Pancreas (tissue), 10 donors: ENCODE measurements at regions not wholly inside any gene's neighbourhood (a gene's known extent, or its start where the extent isn't known, plus 50 kb on each side); places are given as distances from the start of the nearest gene placed in this dataset.

ENCODE experiments used
- ATAC-seq, 4 donors: fragments of 200-7000 bp; cut with Tn5 transposase; one replicate each; pipeline versions ENCODE4 v1.8.0 to v1.9.1; 2020; ENCODE audit warnings: mild to moderate bottlenecking in 4 of 4, moderate library complexity in 4 of 4
- DNase-seq, 6 donors: peaks; one replicate each; pipeline ENCODE4 v3.0.0-alpha.2; 2020
- FAIRE-seq: peaks from 2 replicates; lab custom pipeline; 2012; peaks lifted over from hg19 to GRCh38; lab: Jason Lieb, UNC
- H3K27ac ChIP-seq, 4 donors: fragments of 200-600 bp; sonication (generic); 1 replicate in 3 of 4; 2 replicates in 1 of 4; pipeline versions ENCODE4 v1.5.0 to v1.8.0; 2020
- H3K27me3 ChIP-seq, 4 donors: fragments of 200-600 bp; one replicate each; pipeline ENCODE4 v1.8.0; 2021
- H3K36me3 ChIP-seq, 3 donors: fragments of 200-600 bp; sonication (generic) in 1 of 3; one replicate each; pipeline versions ENCODE4 v1.5.0 to v1.8.0; 2020 to 2021
- H3K4me1 ChIP-seq, 3 donors: fragments of 200-600 bp; one replicate each; pipeline ENCODE4 v1.8.0; 2021
- H3K4me3 ChIP-seq, 4 donors: fragments of 200-600 bp; sonication (generic) in 2 of 4; one replicate each; pipeline versions ENCODE4 v1.5.0 to v1.8.0; 2020 to 2021
- H3K9me3 ChIP-seq, 4 donors: fragments of 200-600 bp; one replicate each; pipeline ENCODE4 v1.8.0; 2021
- CTCF ChIP-seq, 4 donors: fragments of 200-600 bp; sonication (generic) in 3 of 4; IDR thresholded peaks; one replicate each; pipeline versions ENCODE4 v1.5.0 to v1.8.0; 2021; ENCODE audit warnings: antibody characterized with exemption in 4 of 4
- WGBS, 2 donors: extraction: QIAGEN DNeasy Blood & Tissue Kit; methylation state at CpG; one replicate each; pipeline ENCODE4 v1.1.7; 2013; 5-methylcytosine and 5-hydroxymethylcytosine counted together
- intact Hi-C, 3 donors: fragments of 100-400 bp; cut with DNase I; formaldehyde crosslinking; loops; one replicate each; pipeline versions ENCODE4 v1.11.1 to v1.14.2; 2022
- donor health status: healthy with polysubstance abuse.
- donor health status: DM: no; HTN: no; CAD: no; lungs with moderate emphysema.
- donor health status: DM: no; HTN: no; CAD: no.
- donor health status: control.
- donor health status: control.
- donor health status: Bipolar disorder and iron deficiency.
- donor health status: DM: yes; HTN: yes; CAD: no.
- donor health status: DM: no; HTN: no; CAD: no.
- donor health status: DM: no; HTN: no; CAD: no.
- donor health status: DM: yes; HTN: yes; CAD: no.

- H3K36me3 ChIP-seq: no peaks in the 10 kb centered on the region
- H3K4me1 ChIP-seq: no peaks in the 10 kb centered on the region
- WGBS, 2 donors: 66 to 72% methylated on average over 3 of the region's 3 CpGs
- FAIRE-seq (no peak), DNase-seq (no peak), ATAC-seq (no peak)
- TF ChIP-seq CTCF (IDR thresholded peaks at IDR 0.05): no peak
- H3K27ac ChIP-seq: no peak overlapping the region
- H3K27me3 ChIP-seq: no peaks in the 10 kb centered on the region
- H3K4me3 ChIP-seq: no peak overlapping the region
- no peaks in the 10 kb centered on the region for H3K9me3 ChIP-seq
- intact Hi-C loops: no loop called here
Measured at GRCh38 chr14:61122862-61123261, 141.8 kb downstream of the SLC38A6 start.

GRCh38 chr14:61121355-61121787, 140.3 kb downstream of the SLC38A6 start:
- no peaks in the 10 kb centered on the region for H3K4me1 ChIP-seq
- intact Hi-C loops: no loop called here
- no peaks in the 10 kb centered on the region for H3K9me3 ChIP-seq
- no peak overlapping the region for H3K27ac ChIP-seq
- 78 to 82% methylated on average over 9 of the region's 9 CpGs for WGBS, 2 donors
- ATAC-seq: no peak
- TF ChIP-seq CTCF (IDR thresholded peaks at IDR 0.05): no peak
- no peak for FAIRE-seq
- H3K27me3 ChIP-seq: no peaks in the 10 kb centered on the region
- no peak overlapping the region for H3K4me3 ChIP-seq
- DNase-seq: no peak
- no peaks in the 10 kb centered on the region for H3K36me3 ChIP-seq

GRCh38 chr14:61120576-61120975, 139.5 kb downstream of the SLC38A6 start:
- ATAC-seq (no peak), FAIRE-seq (no peak)

GRCh38 chr14:61119006-61119405, 138.0 kb downstream of the SLC38A6 start:
- Histone ChIP-seq H3K27ac (no peak overlapping the region), H3K27me3 (no peaks in the 10 kb centered on the region), H3K9me3 (no peaks in the 10 kb centered on the region), H3K4me1 (no peaks in the 10 kb centered on the region), H3K4me3 (no peak overlapping the region), H3K36me3 (no peaks in the 10 kb centered on the region)
- ATAC-seq (no peak), FAIRE-seq (no peak), DNase-seq (no peak)
- intact Hi-C loops: no loop called here
- no peak for TF ChIP-seq CTCF (IDR thresholded peaks at IDR 0.05)
- WGBS, 2 donors: 27 to 31% methylated on average over 1 of the region's 1 CpG

More at GRCh38 chr14:61120576-61120975, 139.5 kb downstream of the SLC38A6 start:
- H3K4me1 ChIP-seq: no peaks in the 10 kb centered on the region
- no peak overlapping the region for H3K4me3 ChIP-seq
- no peaks in the 10 kb centered on the region for H3K9me3 ChIP-seq
- no peaks in the 10 kb centered on the region for H3K27me3 ChIP-seq
- no peak overlapping the region for H3K27ac ChIP-seq
- intact Hi-C loops: no loop called here
- H3K36me3 ChIP-seq: no peaks in the 10 kb centered on the region
- WGBS, 2 donors: 90 to 92% methylated on average over 8 of the region's 8 CpGs
- TF ChIP-seq CTCF (IDR thresholded peaks at IDR 0.05): no peak
- DNase-seq: no peak

- no peaks in the 10 kb centered on the region for H3K27me3 ChIP-seq
- DNase-seq (no peak), FAIRE-seq (no peak), ATAC-seq (no peak)
- WGBS, 2 donors: 85% methylated on average over 10 of the region's 10 CpGs
- intact Hi-C loops: no loop called here
- no peaks in the 10 kb centered on the region for H3K4me1 ChIP-seq
- no peak overlapping the region for H3K27ac ChIP-seq
- H3K9me3 ChIP-seq: no peaks in the 10 kb centered on the region
- no peak for TF ChIP-seq CTCF (IDR thresholded peaks at IDR 0.05)
- H3K36me3 ChIP-seq: no peaks in the 10 kb centered on the region
- H3K4me3 ChIP-seq: no peak overlapping the region
Measured at GRCh38 chr14:61116369-61116768, 135.3 kb downstream of the SLC38A6 start.
